ENCODE measurements at regions not wholly inside any gene's neighbourhood (a gene's known extent, or its start where the extent isn't known, plus 50 kb on each side); places are given as distances from the start of the nearest gene placed in this dataset.
"Not testable (repeated sequence)": the region's sequence is repeated elsewhere in the genome, so short reads cannot be mapped to it uniquely, and the experiment has no call there.

- Mint-ChIP-seq H3K4me1 (ENCODE audit: unreplicated experiment) (no peaks in the 10 kb centered on the region), H3K36me3 (no peaks in the 10 kb centered on the region), H3K9me3 (no peaks in the 10 kb centered on the region), H3K27me3 (peaks cover 7% of the 10 kb centered on the region), H3K27ac (no peak overlapping the region), H3K4me3 (no peak overlapping the region)
- TF ChIP-seq CTCF (conservative IDR thresholded peaks at IDR 0.05): peak; percentile 54
- no peak for DNase-seq (ENCODE audit: extremely low spot score, unreplicated experiment)
Measured at GRCh38 chr2:88903749-88904353, 212.4 kb downstream of the RPIA start.

DNA sequence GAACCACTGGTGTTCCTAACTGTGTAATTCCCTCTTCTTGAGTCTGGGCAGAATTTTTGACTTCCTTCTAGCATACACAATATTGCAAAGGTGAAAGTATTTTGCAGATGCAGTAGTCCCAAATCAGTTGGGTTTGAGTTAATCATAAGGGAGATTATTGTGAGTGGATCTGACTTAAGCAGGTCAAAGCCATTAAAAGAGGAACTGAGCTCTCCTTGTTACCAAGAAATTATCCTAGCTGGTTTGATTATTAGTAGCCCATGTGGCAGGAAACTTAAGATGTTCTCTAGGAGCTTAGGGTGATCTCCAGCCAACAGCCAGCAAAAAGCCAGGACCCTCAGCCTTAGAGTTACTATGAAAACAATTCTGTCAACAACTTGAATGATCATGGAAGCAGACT lies 221.8 kb downstream of the RPIA start:
- TF ChIP-seq CTCF (conservative IDR thresholded peaks at IDR 0.05): no peak
- H3K27me3 Mint-ChIP-seq: no peaks in the 10 kb centered on the region
- H3K4me1 Mint-ChIP-seq (ENCODE audit: unreplicated experiment): no peaks in the 10 kb centered on the region
- no peaks in the 10 kb centered on the region for H3K9me3 Mint-ChIP-seq
- no peak for DNase-seq (ENCODE audit: extremely low spot score, unreplicated experiment)
- no peaks in the 10 kb centered on the region for H3K36me3 Mint-ChIP-seq
- H3K4me3 Mint-ChIP-seq: no peak overlapping the region
- H3K27ac Mint-ChIP-seq: no peak overlapping the region

- DNase-seq (ENCODE audit: extremely low spot score, unreplicated experiment): no peak
- H3K27me3 Mint-ChIP-seq: no peaks in the 10 kb centered on the region
- no peaks in the 10 kb centered on the region for H3K9me3 Mint-ChIP-seq
Measured at GRCh38 chr2:88919087-88919738, 227.7 kb downstream of the RPIA start.

GRCh38 chr2:88920399-88920798 lies 228.9 kb downstream of the RPIA start:
- H3K36me3 Mint-ChIP-seq; H3K4me1 Mint-ChIP-seq (ENCODE audit: unreplicated experiment); H3K27ac Mint-ChIP-seq; H3K4me3 Mint-ChIP-seq; H3K9me3 Mint-ChIP-seq; H3K27me3 Mint-ChIP-seq; DNase-seq (ENCODE audit: extremely low spot score, unreplicated experiment): not testable (repeated sequence)

More at GRCh38 chr2:88919087-88919738, 227.7 kb downstream of the RPIA start:
- H3K27ac Mint-ChIP-seq: no peak overlapping the region
- peak; percentile 44 for TF ChIP-seq CTCF (conservative IDR thresholded peaks at IDR 0.05)
- no peaks in the 10 kb centered on the region for H3K36me3 Mint-ChIP-seq
- no peaks in the 10 kb centered on the region for H3K4me1 Mint-ChIP-seq (ENCODE audit: unreplicated experiment)
- H3K4me3 Mint-ChIP-seq: no peak overlapping the region

DNA sequence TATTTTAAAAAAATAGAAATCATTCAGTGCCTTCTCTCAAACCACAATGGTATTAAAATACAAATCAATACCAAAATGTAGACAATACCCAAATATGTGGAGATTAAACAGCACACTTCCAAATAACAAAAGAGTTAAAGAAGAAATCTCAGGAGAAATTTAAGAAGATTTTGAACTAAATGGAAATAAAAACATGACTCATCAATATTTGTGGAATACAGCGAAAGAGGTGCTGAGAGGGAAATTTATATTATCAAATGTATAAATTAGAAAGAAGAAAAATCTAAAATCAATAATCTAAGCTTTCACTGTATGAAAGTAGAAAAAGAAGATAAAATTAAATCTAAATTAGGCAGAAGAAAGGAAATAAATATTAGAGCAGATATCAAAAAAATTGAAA lies 233.1 kb downstream of the RPIA start:
- Mint-ChIP-seq H3K4me1 (ENCODE audit: unreplicated experiment) (no peaks in the 10 kb centered on the region), H3K9me3 (no peaks in the 10 kb centered on the region), H3K27me3 (no peaks in the 10 kb centered on the region), H3K36me3 (no peaks in the 10 kb centered on the region), H3K27ac (no peak overlapping the region), H3K4me3 (no peak overlapping the region)
- TF ChIP-seq CTCF (conservative IDR thresholded peaks at IDR 0.05): no peak
- no peak for DNase-seq (ENCODE audit: extremely low spot score, unreplicated experiment)

DNA sequence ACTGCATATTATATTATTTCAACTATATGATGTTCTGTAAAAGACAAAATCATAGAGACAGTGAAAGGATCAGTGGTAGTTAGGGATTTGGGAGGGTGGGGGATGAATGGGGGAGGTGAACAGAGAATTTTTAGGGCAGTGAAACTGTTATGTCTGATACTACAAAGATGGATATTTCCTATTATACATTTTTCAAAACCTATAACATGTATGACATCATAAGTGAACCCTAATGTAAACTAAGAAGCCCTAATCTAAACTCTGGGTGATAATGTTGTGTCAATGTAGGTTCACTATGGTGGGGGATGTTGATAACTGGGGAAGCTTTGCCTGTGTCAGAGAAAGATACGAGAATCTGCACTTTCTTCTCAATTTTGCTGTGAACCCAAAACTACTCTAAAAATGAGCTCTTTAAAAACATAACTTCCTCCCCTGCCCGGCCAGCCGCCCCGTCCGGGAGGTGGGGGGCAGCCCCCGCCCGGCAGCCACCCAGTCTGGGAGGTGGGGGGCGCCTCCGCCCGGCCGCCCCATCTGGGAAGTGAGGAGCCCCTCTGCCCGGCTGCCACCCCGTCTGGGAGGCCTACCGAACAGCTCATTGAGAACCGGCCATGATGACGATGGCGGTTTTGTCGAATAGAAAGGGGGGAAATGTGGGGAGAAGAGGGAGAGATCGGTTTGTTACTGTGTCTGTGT lies 234.4 kb downstream of the RPIA start:
- H3K9me3 Mint-ChIP-seq: no peaks in the 10 kb centered on the region
- DNase-seq (ENCODE audit: extremely low spot score, unreplicated experiment): no peak
- no peaks in the 10 kb centered on the region for H3K4me1 Mint-ChIP-seq (ENCODE audit: unreplicated experiment)
- H3K27me3 Mint-ChIP-seq: no peaks in the 10 kb centered on the region
- no peak overlapping the region for H3K4me3 Mint-ChIP-seq
- TF ChIP-seq CTCF (conservative IDR thresholded peaks at IDR 0.05): no peak
- no peaks in the 10 kb centered on the region for H3K36me3 Mint-ChIP-seq
- no peak overlapping the region for H3K27ac Mint-ChIP-seq

Measured in type B pancreatic cell (in vitro differentiated cells).